Suppressor macrophage treated with lipopolysaccharide for 4 hours (primary cell): ENCODE measurements at regions not wholly inside any gene's neighbourhood (a gene's known extent, or its start where the extent isn't known, plus 50 kb on each side); places are given as distances from the start of the nearest gene placed in this dataset.

Experiments
- DNase-seq: peaks from one replicate; pipeline ENCODE4 v3.0.0-alpha.2; 2020

DNA sequence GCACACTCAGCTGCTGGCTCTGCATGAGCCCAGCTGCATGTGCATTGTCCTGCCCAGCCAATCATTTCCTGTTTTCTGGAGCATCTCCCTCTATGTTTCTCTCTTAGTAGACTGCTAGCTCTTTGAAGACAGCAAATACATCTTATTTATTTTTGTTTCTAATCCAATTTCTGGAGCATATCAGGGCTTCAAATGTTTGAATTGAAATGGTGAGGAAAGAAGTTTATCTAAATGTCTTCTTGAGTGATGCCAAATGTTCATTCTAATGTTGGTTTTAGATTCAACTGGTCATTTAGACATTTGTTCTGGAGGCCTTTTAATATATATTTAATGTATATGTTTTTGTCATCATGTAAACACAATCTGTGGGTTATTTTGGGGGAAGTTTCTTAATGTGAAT is 141.9 kb downstream of the DNAJB9 start:
- no peak for DNase-seq

DNA sequence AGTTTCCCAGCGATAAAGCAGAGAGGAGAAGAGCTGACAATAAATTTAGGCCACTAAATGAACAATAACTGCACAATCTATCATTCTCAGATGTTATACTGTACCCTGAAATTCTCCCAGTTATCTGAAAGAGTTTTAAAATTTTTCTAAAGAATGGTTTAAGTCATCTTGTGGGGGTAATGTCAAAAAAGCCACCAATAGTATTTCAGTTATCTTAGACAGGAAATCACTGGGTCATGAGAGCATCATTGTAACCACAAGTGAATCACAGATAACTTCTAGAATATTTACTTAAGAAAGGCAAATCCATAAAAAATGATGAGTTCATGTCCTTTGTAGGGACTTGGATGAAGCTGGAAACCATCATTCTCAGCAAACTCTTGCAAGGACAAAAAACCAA is 147.1 kb downstream of the DNAJB9 start:
- no peak for DNase-seq

DNA sequence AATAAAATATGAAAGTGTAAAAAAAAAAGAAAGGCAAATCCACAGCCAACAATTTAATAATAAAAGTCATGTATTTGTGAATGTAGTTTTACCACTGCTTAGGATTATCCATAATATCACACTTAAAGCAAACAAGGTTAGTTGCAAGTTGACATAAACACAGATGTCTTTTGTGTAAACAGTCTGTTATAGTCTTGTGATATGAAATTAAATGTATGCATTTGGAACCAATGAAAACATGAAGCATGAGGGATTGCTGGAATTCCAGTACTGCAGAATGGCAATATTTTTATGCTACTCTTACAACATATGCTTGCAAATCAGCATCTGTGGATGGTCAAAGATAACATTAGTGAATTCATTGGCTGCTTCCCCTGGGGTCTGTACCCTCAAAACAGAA is 148.1 kb downstream of the DNAJB9 start:
- no peak for DNase-seq

DNA sequence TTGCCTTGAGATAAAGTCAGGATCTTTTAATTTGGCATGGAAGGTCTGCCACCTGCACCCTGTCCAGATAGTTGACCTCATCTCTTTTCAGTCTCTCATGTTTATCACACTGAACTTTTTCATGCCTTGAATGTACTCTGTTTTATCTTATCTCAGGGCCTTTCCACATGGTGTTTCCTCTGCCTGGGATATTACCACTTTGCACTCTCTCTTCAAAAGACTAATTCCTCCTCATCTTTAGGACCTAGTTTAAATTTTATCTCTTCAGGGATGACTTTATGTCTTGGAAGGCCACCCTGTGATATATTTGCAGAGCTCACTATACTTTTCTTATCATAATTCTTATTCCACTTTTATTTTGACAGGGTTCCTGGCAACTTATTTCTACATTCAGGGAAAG is 150.0 kb downstream of the DNAJB9 start:
- no peak for DNase-seq

DNA sequence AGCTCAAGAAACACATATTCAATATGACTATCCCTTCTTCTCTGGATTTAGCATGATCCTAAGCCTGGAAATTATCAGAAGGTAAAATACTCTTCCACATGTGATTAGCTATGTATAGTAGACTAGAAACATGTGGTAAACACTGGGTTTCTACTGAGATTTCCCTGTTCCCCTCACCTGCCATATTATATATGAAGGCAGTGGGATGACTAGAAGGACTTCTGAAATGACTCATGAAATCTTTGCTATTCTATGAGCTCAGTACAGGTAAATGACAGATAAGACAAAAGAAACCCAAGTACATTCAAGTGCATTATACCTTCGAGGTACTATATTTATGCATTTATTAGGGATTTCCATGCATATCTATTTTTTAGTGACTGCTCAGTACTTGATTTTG is 152.9 kb downstream of the DNAJB9 start:
- DNase-seq: no peak

DNA sequence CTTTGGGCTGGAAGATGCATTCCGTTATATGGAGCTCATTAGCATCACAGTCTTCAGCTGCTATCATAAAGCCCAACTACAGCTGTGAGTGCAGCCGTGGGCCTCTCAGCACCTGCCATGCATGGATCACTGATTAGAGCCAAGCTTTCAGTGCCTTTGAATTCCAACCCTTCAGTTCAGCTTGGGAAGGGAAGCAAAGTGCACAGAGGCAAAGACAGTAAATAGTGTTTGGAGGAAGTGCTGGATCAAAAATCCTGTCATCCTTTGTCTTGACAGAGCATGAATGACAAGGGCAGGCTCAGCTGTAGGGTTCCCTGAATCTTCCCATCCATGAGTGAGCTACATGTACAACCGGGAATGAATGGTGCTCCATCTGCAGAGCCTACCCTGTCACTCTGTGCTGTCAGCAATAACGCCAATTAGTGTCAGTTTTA is 153.7 kb downstream of the DNAJB9 start:
- no peak for DNase-seq

DNA sequence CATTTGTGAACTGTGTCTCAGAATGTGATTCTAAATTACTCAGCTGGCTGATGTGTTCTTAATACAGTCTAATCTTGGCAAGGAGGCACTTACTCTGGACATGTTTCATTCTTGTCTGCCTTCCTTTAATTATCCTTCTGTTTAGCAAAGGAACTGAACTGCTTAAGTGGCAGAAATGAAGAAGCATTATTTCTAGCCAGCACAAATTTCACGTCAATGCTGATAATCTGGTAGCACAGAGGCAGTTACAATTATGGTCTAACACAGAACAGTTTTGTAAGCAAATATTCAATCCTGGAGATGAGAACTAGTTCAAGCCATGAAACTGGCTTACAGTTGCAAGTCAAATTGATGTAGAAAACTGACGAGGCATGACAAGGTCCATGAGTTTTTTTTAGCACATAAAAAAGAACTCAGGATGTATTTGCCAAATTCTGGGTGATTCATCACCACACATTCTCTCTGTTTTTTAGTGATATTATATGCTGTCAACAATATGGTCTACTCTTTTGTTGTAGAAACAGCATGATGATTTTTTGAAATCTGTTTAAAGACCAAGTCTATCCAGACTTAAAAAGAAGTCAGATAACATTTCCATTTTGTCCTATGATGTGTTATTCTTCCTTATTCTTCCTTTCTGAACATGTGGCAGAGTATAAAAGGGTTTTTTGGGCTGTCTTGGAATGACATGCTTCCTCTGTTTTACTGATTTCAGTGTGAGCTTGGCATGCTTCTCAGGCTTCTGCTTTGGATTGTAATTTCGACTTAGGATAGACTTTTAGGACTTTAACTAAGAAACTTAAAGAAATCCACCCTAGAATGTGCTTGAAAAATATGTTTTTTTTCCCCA is 154.8 kb downstream of the DNAJB9 start:
- no peak for DNase-seq

DNA sequence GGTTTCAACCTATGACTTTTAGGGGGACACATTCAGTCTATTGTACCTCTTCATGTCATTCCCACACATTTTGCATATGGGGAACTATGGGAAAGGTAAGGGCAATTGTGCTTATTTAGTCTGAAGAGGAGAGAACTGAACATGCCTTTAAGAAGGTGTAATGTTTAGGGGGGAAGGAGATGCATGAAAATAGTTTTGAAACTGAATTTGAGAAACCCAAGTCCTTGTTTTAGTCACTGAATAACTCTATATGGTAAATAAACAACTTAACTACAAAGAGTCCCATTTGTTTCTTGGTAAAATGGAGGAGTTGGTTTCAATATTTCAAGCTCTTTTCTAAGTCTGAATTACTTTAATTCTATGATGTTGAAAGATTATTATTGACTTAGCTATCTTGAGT is 166.1 kb downstream of the DNAJB9 start:
- no peak for DNase-seq

DNA sequence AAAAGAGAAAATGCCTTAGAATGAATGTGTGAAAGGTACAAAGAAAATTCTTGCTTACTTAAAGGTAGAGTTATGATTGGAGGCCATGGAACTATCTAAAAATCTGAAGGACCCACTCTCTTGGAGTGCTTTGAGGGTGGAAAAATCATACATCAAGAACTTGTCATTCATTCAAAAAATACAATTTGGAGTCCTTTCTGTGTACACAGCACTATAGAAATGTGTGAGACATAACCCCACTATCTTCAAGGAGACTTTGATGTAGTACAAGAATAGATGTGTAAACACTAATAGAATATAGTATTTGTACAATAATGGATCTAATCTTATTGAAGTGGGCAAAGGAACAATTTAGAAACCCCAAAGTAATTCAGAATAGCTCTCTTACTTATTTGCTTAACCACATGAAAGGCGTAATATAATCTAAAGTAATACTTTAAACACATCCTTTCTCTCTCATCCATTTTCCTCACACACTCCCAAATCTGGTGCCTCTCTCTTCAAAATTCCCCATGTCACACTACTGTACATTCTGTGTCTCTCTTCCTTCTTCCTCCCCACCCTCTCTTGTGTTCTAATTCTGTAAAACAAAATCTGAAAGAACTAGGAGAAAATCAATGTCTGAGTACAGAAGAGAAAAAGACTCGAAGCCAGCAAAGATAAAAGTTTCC is 166.7 kb downstream of the DNAJB9 start:
- no peak for DNase-seq

DNA sequence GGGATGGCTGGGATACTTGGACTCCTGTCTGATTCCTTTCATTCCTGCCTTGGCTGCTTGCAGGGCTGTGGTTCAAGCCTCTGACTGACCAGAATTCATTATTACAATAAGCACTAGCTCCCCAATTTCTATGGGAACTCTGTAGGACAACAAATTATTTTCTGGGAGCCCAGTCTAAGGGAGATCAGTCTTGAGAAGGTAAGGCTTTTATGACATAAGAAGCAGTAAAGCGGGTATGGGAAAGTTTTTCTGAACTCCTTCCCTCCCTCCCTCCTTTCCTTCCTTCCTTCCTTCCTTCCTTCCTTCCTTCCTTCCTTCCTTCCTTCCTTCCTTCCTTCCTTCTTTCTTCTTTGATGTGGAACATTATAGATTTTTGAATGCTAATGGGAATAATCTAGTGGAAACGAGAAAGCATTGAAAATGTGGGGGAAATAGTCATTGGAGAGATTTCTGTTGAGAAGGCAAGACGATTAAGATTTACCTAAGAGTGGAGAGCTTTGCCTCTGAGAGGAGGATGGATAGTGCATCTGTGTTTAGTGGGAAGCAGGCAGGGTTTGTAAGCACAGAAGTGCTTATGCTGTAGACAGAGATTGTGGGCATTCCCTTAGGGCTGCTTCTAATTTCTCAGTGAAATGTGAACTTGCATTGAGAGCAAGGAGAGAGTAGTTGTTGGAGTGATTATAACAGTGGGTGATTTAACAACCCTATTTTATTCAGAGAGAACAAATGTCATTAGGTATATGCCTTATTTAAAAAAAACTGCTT is 201.5 kb downstream of the DNAJB9 start:
- DNase-seq: no peak

DNA sequence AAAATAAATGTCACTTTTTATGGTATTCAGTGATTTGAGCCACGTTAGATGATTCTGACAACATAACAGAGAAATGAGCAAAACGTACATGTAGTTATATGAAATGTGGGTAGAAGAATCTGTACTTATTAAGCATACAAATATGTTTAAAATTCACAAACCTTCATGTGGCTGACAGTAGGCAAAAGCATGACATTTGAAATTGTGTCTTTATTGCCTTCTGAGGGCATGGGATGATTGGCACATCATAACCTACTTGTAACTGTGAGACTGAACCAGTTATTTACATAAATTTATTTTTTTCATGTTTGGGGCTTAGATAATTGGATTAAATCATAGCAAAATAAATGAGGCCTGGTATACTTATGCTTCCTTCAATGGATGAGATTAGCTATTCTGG is 202.2 kb downstream of the DNAJB9 start:
- DNase-seq: no peak

DNA sequence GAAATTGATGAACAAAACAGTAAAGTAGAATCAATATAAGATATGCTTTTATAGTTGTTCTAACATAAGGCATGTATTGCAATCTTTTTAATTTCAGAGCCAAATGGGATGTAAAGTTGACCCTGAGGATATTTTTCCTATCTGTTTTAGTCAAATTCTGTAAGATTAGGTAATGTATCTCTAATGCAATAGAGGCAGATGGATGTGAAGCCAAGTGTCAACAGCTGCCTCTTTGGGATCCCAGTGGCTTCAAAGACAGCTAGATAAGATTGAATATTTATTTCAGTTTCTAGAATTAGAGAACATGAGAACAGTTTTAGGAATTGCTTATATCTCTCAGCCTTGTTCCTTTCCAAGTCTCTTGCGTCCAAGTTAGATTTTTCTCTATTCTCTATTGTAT is 208.3 kb downstream of the DNAJB9 start:
- no peak for DNase-seq

DNA sequence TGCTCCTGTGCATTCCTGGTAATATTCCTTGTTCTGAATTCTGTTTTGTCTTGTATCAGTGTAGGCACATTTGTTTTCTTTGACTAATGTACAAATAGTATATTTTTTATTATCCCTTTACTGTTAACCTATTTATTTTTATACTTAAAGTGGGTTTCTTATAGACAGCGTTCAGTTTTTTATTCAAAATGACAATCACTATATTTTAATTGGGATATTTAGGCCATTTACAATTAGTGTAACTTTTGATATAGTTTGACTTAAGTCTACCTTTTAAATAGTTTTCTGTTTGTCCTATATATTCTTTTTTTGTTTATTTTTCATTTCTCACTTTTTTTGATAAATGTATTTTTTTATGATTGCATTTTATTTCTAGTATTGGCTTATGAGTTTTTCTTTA is 219.8 kb downstream of the DNAJB9 start:
- no peak for DNase-seq

DNA sequence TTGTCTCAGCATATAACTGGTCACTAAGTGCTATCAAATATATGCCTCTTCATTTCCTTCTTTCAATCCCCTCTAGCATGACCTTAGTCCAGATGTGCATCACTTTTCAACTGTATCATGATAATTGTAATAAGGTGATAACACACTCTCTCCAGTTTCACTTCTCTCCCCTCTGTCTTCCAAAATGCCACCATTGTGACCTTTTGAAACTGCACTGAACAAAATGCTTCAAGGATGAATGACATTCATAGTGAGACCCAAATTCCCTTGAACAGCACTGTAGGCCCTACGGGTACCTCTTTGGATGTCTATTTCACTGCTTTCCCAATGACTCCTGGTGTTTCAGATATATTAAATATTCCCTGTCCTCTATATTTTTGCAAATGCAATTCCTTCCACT is 224.8 kb downstream of the DNAJB9 start:
- no peak for DNase-seq

DNA sequence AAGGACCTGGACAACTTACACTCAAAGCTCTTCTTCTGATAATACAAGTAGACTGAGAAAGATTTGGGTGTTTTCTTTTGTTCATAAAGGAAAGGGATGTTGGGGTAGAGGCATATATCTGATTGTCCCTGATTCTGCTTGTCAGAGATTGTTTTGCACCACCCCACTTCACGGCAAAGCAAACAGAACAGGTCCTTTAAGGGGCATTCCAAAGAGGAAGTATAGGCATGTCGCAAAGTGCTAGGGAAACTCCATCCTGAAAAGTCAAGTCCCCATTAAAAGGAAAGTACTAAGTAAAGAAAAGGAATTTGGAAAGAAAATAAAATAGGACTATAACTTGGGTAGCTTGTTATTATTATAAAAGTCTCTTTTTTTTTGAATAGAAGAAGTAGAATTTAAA is 233.0 kb downstream of the DNAJB9 start:
- DNase-seq: peak; percentile 11

DNA sequence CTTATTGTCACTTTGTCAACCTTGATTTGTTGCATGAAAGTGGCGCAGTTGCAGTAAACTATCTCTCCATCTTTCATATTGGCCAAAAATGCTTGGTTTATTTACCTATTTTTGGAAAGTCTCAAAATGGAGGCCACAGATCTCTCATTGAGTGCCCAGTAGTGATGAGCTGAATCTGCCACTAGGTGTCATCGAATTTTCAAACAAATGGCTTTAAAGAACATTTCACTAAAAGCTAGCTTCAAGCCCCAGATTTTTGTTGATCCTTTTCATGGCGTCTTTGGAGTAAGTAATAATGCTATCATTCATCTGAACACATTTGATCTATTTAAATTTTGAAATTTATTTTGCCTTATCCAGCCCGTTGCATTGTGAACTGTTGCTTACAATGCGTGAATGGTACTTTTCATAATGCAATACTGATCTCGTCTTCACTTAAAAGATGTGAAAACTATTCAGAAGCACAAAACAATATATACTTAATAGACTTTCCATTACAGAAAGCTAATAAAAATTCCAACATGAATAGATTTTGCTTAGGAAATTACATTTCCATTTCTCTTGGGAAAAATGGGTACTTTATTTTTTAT is 236.2 kb downstream of the DNAJB9 start:
- no peak for DNase-seq

DNA sequence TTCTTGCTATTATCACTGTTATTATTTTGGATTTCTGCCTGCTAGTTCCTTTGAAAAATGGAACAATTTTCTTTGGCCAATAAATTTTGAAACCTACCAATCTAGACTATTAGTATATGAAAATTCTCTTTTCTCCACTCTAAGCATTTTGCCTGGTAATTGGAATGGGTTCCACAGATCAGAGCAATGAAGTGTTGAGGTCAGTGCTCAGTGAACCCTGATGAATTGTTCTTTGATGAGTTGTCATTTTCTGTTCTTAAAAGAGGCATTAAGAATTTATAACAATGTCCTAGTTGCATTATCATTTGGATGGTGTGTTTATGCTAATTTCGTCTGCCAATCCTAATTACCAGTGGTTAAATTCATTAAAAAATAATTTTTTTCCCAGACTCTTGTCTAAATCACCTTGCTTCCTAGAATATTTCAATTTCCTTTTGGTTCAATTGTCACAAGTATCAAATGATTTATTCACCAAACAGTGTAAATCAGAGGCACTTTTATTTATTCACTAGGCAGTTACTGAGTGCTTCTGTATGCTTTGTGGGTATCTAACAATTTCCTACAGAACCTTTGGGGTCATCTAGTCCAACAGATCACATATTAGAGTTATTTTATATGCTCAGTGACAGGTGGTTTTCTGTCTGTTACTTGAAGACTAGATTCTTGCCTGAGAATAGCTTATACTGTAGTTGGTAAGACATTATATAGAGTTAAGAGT is 239.0 kb downstream of the DNAJB9 start:
- DNase-seq: no peak

DNA sequence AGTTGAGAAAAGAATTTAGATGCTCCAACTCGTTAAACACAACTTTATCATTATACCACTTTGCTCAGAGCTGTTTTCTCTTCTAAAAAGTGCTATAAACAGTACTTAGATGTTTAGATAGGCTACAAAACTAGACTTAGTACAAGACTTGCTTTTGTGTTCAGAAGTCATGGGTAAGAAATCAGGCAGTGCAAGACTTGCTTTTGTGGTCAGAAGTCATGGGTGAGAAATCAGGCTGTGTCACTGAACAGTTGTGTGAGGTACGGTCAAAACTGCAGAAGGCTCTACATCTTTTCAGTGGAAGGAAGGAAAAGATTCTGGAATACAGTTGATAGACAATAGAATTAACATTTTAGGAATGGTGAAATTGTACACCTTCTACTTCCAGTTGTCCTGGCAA is 239.7 kb downstream of the DNAJB9 start:
- DNase-seq: no peak

DNA sequence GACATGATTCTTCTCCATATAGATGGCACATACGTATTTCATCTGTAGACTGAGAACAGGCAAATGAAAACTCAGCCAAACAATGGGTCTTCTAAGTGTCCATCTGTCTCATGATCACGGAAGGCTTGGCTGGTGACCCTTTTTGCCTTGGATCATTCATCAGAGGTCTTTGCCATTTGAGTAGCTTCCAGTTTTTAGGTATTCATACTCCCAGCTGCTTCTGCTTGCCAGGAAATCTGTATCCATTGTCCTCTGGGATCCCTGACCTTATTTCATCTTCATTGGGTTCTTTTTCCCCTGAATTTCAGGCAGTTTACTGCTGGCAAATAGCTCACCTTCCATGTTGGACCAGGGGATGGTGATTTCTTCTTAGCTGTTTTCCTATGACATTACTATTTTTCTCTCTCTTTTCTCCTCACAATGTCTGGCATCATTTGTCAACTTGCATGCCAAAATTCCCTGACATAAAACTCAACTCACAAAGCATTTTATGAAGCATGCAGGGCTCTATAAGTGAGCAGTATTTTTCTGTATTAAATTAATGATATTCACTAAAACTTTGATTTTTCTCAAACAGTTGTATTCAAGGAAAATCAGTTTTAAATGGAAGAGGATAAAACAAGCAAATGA is 241.2 kb downstream of the DNAJB9 start:
- no peak for DNase-seq

DNA sequence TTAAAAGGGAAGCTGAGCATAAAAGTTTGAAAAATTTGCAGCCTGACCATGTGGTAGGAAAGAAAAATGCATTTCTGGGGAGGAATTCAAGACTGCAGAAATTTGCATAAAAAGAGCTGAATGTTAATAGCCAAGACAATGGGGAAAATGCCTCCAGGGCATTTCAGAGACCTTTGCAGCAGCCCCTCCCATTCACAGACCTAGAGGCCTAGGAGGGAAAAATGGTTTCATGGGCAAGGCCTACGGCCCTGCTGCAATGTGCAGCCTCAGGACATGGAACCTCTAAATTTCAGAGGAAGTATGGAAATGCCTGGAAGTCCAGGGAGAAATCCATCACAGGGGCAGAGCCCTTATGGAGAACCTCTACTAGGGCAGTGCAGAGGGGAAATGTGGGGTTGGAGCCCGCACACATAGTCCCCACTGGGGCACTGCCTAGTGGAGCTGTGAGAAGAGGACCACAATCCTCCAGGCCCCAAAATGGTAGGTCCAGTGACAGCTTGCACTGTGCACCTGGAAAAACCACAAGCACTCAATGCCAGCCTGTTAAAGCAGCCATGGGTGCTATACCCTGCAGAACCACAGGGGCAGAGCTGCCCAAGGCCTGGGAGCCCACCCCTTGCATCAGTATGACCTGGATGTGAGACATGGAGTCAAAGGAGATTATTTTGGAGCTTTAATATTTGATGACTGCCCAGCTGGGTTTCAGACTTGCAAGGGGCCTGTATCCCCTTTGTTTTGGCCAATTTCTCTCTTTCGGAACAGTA is 243.8 kb downstream of the DNAJB9 start:
- DNase-seq: no peak

DNA sequence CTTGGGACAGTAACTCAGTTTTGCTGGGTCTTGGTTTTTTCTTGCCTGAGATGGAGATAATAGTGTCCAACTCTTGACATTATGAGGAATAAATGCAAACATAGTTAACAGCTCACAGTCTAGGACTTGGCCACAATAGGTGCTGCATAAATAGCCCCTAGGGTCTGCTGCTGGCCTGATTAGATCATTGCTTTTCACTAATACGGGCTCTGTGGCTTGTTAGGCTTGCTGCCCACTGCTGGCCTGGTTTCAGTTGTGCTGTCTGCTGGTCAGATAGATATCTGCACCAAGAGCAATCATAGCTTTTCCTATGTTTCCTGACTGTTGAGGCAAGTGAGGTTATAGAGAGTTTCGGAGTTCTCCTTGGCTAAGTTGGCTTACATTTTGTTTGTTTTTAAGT is 246.1 kb downstream of the DNAJB9 start:
- DNase-seq: no peak

DNA sequence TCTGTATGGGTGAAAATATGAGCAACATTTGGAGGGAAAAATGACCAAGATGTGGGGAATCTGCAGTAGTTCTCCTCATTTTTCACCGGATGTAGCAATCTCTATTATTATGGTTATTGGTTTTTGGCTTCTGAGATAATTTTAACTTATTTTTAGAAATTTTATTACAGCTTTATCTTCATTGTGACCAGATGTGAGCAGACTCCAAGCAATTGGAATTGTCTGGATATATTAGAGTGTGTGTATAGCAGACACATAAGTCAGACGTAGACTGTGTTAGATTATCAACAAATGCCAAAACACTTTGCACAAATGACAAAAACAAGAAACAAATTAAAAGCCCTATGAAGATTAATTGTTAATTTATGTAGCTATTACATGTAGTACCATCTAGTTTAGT is 249.1 kb downstream of the DNAJB9 start:
- no peak for DNase-seq
